GM12891 (cell line): ENCODE measurements at regions not wholly inside any gene's neighbourhood (a gene's known extent, or its start where the extent isn't known, plus 50 kb on each side); places are given as distances from the start of the nearest gene placed in this dataset.
"Not testable (repeated sequence)": the region's sequence is repeated elsewhere in the genome, so short reads cannot be mapped to it uniquely, and the experiment has no call there.

Experiments used
- PAX5 ChIP-seq: IDR thresholded peaks from 2 replicates; pipeline ENCODE4 v1.6.1; 2011; ENCODE audit warnings: low read length, moderate library complexity, mild to moderate bottlenecking; ENCODE audit not compliant: insufficient read depth, severe bottlenecking
- POLR2A ChIP-seq: IDR thresholded peaks from 2 replicates; pipeline ENCODE4 v1.6.1; 2011; ENCODE audit warnings: low read depth, low read length, control low read depth
- POLR2AphosphoS5 ChIP-seq: IDR thresholded peaks from 2 replicates; pipeline ENCODE4 v1.6.1; 2011; ENCODE audit warnings: low read depth, low read length, control low read depth
- SPI1 ChIP-seq: IDR thresholded peaks from 2 replicates; pipeline ENCODE4 v1.6.1; 2011; ENCODE audit warnings: low read depth, low read length, control low read depth
- TAF1 ChIP-seq: IDR thresholded peaks from 2 replicates; pipeline ENCODE4 v1.6.1; 2011; ENCODE audit warnings: low read depth, low read length, control low read depth

GRCh38 chrY:18237580-18237979, 212.0 kb downstream of the CDY2A start:
- TF ChIP-seq POLR2AphosphoS5, SPI1, PAX5, TAF1, POLR2A: not testable (repeated sequence)
